ENCODE measurements at regions not wholly inside any gene's neighbourhood (a gene's known extent, or its start where the extent isn't known, plus 50 kb on each side); places are given as distances from the start of the nearest gene placed in this dataset.

DNA sequence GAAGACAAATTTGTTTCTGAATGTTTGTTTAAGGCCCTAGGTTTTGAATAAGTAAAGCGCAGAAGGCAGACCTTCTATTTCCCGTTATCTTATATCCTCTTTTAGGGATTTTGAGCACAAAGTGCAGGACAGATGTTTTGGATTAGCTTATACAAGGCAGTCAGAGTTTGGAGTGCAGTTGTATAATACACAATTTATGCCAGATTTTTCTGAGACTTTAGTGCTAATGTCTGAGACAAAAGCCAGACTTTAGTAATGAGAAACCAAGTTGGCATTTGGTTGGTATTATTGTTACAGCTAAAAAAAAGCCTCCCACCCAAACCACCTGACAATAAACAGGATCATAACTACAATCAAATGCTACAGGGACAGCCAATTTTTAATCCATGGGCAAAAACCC, 309.9 kb upstream of the SATB1 start:
- Histone ChIP-seq H3K4me3 (ENCODE audit: low read depth, low read length) (no peak overlapping the region), H3K36me3 (ENCODE audit: control insufficient read depth in 2 of 2, insufficient read depth in 1 of 2, low read length in 2 of 2) (no peaks in the 10 kb centered on the region), H3K4me1 (ENCODE audit: control insufficient read depth, insufficient read depth, low read length) (no peaks in the 10 kb centered on the region), H3K27ac (ENCODE audit: extremely low read depth, low read depth, low read length) (no peak overlapping the region), H3K9me3 (ENCODE audit: control insufficient read depth, insufficient read depth, low read depth, low read length) (no peaks in the 10 kb centered on the region)
- no peak for TF ChIP-seq SETDB1 (IDR thresholded peaks at IDR 0.05; ENCODE audit: insufficient read length, low read length)
- no peak for TF ChIP-seq ZNF292 (tag by site-specific recombination; IDR thresholded peaks at IDR 0.05; ENCODE audit: borderline replicate concordance, low read depth)
- no peak for TF ChIP-seq SP3 (tag by site-specific recombination; IDR thresholded peaks at IDR 0.05)
- TF ChIP-seq SP2 (tag by site-specific recombination; IDR thresholded peaks at IDR 0.05), result no peak
- no peak for TF ChIP-seq ZNF155 (tag by site-specific recombination; IDR thresholded peaks at IDR 0.05)
- TF ChIP-seq ZNF449 (tag by site-specific recombination; IDR thresholded peaks at IDR 0.05), result no peak
- TF ChIP-seq KLF7 (tag by site-specific recombination; IDR thresholded peaks at IDR 0.05; ENCODE audit: borderline replicate concordance), result no peak
- no peak for TF ChIP-seq ZNF785 (tag by site-specific recombination; IDR thresholded peaks at IDR 0.05)
- no peak for TF ChIP-seq ZNF707 (tag by site-specific recombination; IDR thresholded peaks at IDR 0.05)
- TF ChIP-seq ZNF585B (tag by site-specific recombination; IDR thresholded peaks at IDR 0.05), result no peak
- no peak for TF ChIP-seq ZNF335 (tag by site-specific recombination; conservative IDR thresholded peaks at IDR 0.05)
- TF ChIP-seq GLIS1 (tag by site-specific recombination; IDR thresholded peaks at IDR 0.05), result no peak
- ChIA-PET POLR2A (no interaction called here), CTCF (no interaction called here)

DNA sequence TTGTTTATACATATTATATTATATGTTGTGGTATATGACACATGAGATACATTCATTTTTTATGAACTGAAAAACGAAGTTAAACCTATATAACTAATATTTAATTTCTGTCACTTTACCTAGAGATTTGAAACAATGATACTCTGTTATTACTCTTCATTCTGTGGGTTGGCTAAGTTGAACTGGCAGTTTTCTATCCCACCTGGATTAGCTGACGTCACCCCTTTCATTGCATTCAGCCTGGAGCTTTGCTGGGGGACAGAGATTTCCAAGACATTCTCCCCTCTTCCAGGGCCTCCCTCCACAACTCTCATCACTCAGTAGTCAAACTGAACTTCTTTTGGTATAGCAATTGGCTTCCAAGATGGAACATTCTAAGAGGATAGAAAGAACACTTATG, 309.2 kb upstream of the SATB1 start:
- H3K9me3 ChIP-seq (ENCODE audit: control insufficient read depth, insufficient read depth, low read depth, low read length), result no peaks in the 10 kb centered on the region
- H3K4me3 ChIP-seq (ENCODE audit: low read depth, low read length), result no peak overlapping the region
- H3K27ac ChIP-seq (ENCODE audit: extremely low read depth, low read depth, low read length), result no peak overlapping the region
- no peaks in the 10 kb centered on the region for H3K4me1 ChIP-seq (ENCODE audit: control insufficient read depth, insufficient read depth, low read length)
- TF ChIP-seq ZNF26 (tag by site-specific recombination; IDR thresholded peaks at IDR 0.05) (no peak), ZNF571 (tag by site-specific recombination; IDR thresholded peaks at IDR 0.05) (no peak), ZIC2 (tag by site-specific recombination; IDR thresholded peaks at IDR 0.05) (no peak), ZNF530 (tag by site-specific recombination; IDR thresholded peaks at IDR 0.05; ENCODE audit: low read depth) (no peak), HOXA7 (CRISPR knock-in tag; IDR thresholded peaks at IDR 0.05; ENCODE audit: borderline replicate concordance) (no peak), ZNF311 (tag by site-specific recombination; IDR thresholded peaks at IDR 0.05; ENCODE audit: borderline replicate concordance) (no peak), ZNF521 (tag by site-specific recombination; IDR thresholded peaks at IDR 0.05) (no peak)
- TF ChIP-seq, protein P1, sequence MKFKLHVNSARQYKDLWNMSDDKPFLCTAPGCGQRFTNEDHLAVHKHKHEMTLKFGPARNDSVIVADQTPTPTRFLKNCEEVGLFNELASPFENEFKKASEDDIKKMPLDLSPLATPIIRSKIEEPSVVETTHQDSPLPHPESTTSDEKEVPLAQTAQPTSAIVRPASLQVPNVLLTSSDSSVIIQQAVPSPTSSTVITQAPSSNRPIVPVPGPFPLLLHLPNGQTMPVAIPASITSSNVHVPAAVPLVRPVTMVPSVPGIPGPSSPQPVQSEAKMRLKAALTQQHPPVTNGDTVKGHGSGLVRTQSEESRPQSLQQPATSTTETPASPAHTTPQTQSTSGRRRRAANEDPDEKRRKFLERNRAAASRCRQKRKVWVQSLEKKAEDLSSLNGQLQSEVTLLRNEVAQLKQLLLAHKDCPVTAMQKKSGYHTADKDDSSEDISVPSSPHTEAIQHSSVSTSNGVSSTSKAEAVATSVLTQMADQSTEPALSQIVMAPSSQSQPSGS (tag by site-specific recombination; IDR thresholded peaks at IDR 0.05; ENCODE audit: low read depth), result 0 out of 2 replicates have a peak, but pooled peaks have one; percentile 5
- CTCF ChIA-PET, result no interaction called here
- POLR2A ChIA-PET, result no interaction called here
- H3K36me3 ChIP-seq (ENCODE audit: control insufficient read depth in 2 of 2, insufficient read depth in 1 of 2, low read length in 2 of 2), result no peaks in the 10 kb centered on the region

DNA sequence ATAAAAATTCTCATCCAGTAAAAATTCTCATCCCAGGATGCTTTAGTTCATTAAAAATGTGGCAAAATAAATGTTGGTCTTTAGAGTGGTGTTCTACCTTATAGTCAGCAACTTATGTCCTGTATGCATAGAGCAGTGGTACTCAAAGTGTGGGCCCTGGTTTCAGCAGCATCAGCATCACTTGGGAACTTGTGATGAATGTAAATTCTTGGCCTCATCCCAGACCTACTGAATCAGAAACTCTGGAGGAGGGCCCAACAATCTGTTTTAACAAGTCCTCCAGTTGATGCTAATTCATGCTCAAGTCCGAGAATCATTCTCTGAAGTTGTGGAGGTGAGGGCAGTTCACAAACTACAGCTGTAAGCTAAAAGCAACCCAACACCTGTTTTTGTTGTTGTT, 307.3 kb upstream of the SATB1 start:
- H3K4me1 ChIP-seq (ENCODE audit: control insufficient read depth, insufficient read depth, low read length), result no peaks in the 10 kb centered on the region
- POLR2A ChIA-PET, result no interaction called here
- no peak overlapping the region for H3K4me3 ChIP-seq (ENCODE audit: low read depth, low read length)
- no peaks in the 10 kb centered on the region for H3K36me3 ChIP-seq (ENCODE audit: control insufficient read depth in 2 of 2, insufficient read depth in 1 of 2, low read length in 2 of 2)
- CTCF ChIA-PET, result interaction anchor here (0.8 kb wide), 1 partner anchor 11 kb away, joined by 5 read pairs; no protein-coding TSS in a partner anchor
- H3K9me3 ChIP-seq (ENCODE audit: control insufficient read depth, insufficient read depth, low read depth, low read length), result no peaks in the 10 kb centered on the region
- H3K27ac ChIP-seq (ENCODE audit: extremely low read depth, low read depth, low read length), result no peak overlapping the region
- no peak for TF ChIP-seq ZNF37A (tag by site-specific recombination; IDR thresholded peaks at IDR 0.05)
- TF ChIP-seq ZNF335 (tag by site-specific recombination; conservative IDR thresholded peaks at IDR 0.05), result no peak
- TF ChIP-seq ZNF248 (tag by site-specific recombination; IDR thresholded peaks at IDR 0.05), result no peak
- no peak for TF ChIP-seq ZNF488 (tag by site-specific recombination; IDR thresholded peaks at IDR 0.05)
- TF ChIP-seq TRIM28 (IDR thresholded peaks at IDR 0.05; ENCODE audit: borderline replicate concordance, low read length), result no peak
- TF ChIP-seq ZNF354C (tag by site-specific recombination; IDR thresholded peaks at IDR 0.05; ENCODE audit: borderline replicate concordance, low read depth), result no peak
- no peak for TF ChIP-seq ZNF48 (tag by site-specific recombination; IDR thresholded peaks at IDR 0.05)
- TF ChIP-seq ZNF670 (tag by site-specific recombination; IDR thresholded peaks at IDR 0.05; ENCODE audit: low read depth), result no peak
- TF ChIP-seq ELK4 (IDR thresholded peaks at IDR 0.05; ENCODE audit: borderline replicate concordance, low read depth, low read length), result no peak

All from HEK293 (cell line).